ENCODE measurements at regions not wholly inside any gene's neighbourhood (a gene's known extent, or its start where the extent isn't known, plus 50 kb on each side); places are given as distances from the start of the nearest gene placed in this dataset.

- no peaks in the 10 kb centered on the region for H3K9me3 ChIP-seq (ENCODE audit: control insufficient read depth in 1 of 2, low read length in 2 of 2)
- H3K4me1 ChIP-seq (ENCODE audit: control insufficient read depth in 1 of 2, insufficient read depth in 2 of 2, low read length in 2 of 2): no peaks in the 10 kb centered on the region
- no peaks in the 10 kb centered on the region for H3K27me3 ChIP-seq (ENCODE audit: low read depth, low read length)
- H3K27ac ChIP-seq (ENCODE audit: low read length): no peak overlapping the region
- H3K4me3 ChIP-seq (ENCODE audit: low read depth in 1 of 2, low read length in 2 of 2): no peak overlapping the region
- H3K36me3 ChIP-seq (ENCODE audit: control insufficient read depth in 1 of 2, insufficient read depth in 2 of 2, low read length in 2 of 2): no peaks in the 10 kb centered on the region
Measured at GRCh38 chr12:90311561-90311960, 602.9 kb upstream of the ATP2B1 start.

- Histone ChIP-seq H3K9me3 (ENCODE audit: control insufficient read depth in 1 of 2, low read length in 2 of 2) (no peaks in the 10 kb centered on the region), H3K4me3 (ENCODE audit: low read depth in 1 of 2, low read length in 2 of 2) (no peak overlapping the region), H3K36me3 (ENCODE audit: control insufficient read depth in 1 of 2, insufficient read depth in 2 of 2, low read length in 2 of 2) (no peaks in the 10 kb centered on the region), H3K4me1 (ENCODE audit: control insufficient read depth in 1 of 2, insufficient read depth in 2 of 2, low read length in 2 of 2) (no peaks in the 10 kb centered on the region), H3K27me3 (ENCODE audit: low read depth, low read length) (no peaks in the 10 kb centered on the region), H3K27ac (ENCODE audit: low read length) (no peak overlapping the region)
Measured at GRCh38 chr12:90305379-90305778, 596.7 kb upstream of the ATP2B1 start.

- no peak overlapping the region for H3K27ac ChIP-seq (ENCODE audit: low read length)
- no peak overlapping the region for H3K4me3 ChIP-seq (ENCODE audit: low read depth in 1 of 2, low read length in 2 of 2)
- H3K9me3 ChIP-seq (ENCODE audit: control insufficient read depth in 1 of 2, low read length in 2 of 2): no peaks in the 10 kb centered on the region
- H3K36me3 ChIP-seq (ENCODE audit: control insufficient read depth in 1 of 2, insufficient read depth in 2 of 2, low read length in 2 of 2): no peaks in the 10 kb centered on the region
- H3K27me3 ChIP-seq (ENCODE audit: low read depth, low read length): no peaks in the 10 kb centered on the region
- no peaks in the 10 kb centered on the region for H3K4me1 ChIP-seq (ENCODE audit: control insufficient read depth in 1 of 2, insufficient read depth in 2 of 2, low read length in 2 of 2)
Measured at GRCh38 chr12:90304231-90304630, 595.6 kb upstream of the ATP2B1 start.

- Histone ChIP-seq H3K4me1 (ENCODE audit: control insufficient read depth in 1 of 2, insufficient read depth in 2 of 2, low read length in 2 of 2) (no peaks in the 10 kb centered on the region), H3K27me3 (ENCODE audit: low read depth, low read length) (no peaks in the 10 kb centered on the region), H3K4me3 (ENCODE audit: low read depth in 1 of 2, low read length in 2 of 2) (no peak overlapping the region), H3K27ac (ENCODE audit: low read length) (no peak overlapping the region), H3K36me3 (ENCODE audit: control insufficient read depth in 1 of 2, insufficient read depth in 2 of 2, low read length in 2 of 2) (no peaks in the 10 kb centered on the region), H3K9me3 (ENCODE audit: control insufficient read depth in 1 of 2, low read length in 2 of 2) (no peaks in the 10 kb centered on the region)
Measured at GRCh38 chr12:90303771-90304170, 595.1 kb upstream of the ATP2B1 start.

- Histone ChIP-seq H3K27ac (ENCODE audit: low read length) (no peak overlapping the region), H3K4me1 (ENCODE audit: control insufficient read depth in 1 of 2, insufficient read depth in 2 of 2, low read length in 2 of 2) (no peaks in the 10 kb centered on the region), H3K27me3 (ENCODE audit: low read depth, low read length) (no peaks in the 10 kb centered on the region), H3K36me3 (ENCODE audit: control insufficient read depth in 1 of 2, insufficient read depth in 2 of 2, low read length in 2 of 2) (no peaks in the 10 kb centered on the region), H3K9me3 (ENCODE audit: control insufficient read depth in 1 of 2, low read length in 2 of 2) (no peaks in the 10 kb centered on the region), H3K4me3 (ENCODE audit: low read depth in 1 of 2, low read length in 2 of 2) (no peak overlapping the region)
Measured at GRCh38 chr12:90301561-90302133, 593.0 kb upstream of the ATP2B1 start.

- Histone ChIP-seq H3K4me1 (ENCODE audit: control insufficient read depth in 1 of 2, insufficient read depth in 2 of 2, low read length in 2 of 2) (no peaks in the 10 kb centered on the region), H3K27ac (ENCODE audit: low read length) (no peak overlapping the region), H3K4me3 (ENCODE audit: low read depth in 1 of 2, low read length in 2 of 2) (no peak overlapping the region), H3K27me3 (ENCODE audit: low read depth, low read length) (no peaks in the 10 kb centered on the region), H3K9me3 (ENCODE audit: control insufficient read depth in 1 of 2, low read length in 2 of 2) (no peaks in the 10 kb centered on the region), H3K36me3 (ENCODE audit: control insufficient read depth in 1 of 2, insufficient read depth in 2 of 2, low read length in 2 of 2) (no peaks in the 10 kb centered on the region)
Measured at GRCh38 chr12:90301095-90301494, 592.5 kb upstream of the ATP2B1 start.

- H3K27ac ChIP-seq (ENCODE audit: low read length): no peak overlapping the region
- H3K4me1 ChIP-seq (ENCODE audit: control insufficient read depth in 1 of 2, insufficient read depth in 2 of 2, low read length in 2 of 2): no peaks in the 10 kb centered on the region
- no peaks in the 10 kb centered on the region for H3K9me3 ChIP-seq (ENCODE audit: control insufficient read depth in 1 of 2, low read length in 2 of 2)
- no peak overlapping the region for H3K4me3 ChIP-seq (ENCODE audit: low read depth in 1 of 2, low read length in 2 of 2)
- no peaks in the 10 kb centered on the region for H3K36me3 ChIP-seq (ENCODE audit: control insufficient read depth in 1 of 2, insufficient read depth in 2 of 2, low read length in 2 of 2)
- no peaks in the 10 kb centered on the region for H3K27me3 ChIP-seq (ENCODE audit: low read depth, low read length)
Measured at GRCh38 chr12:90299666-90300065, 591.0 kb upstream of the ATP2B1 start.

- Histone ChIP-seq H3K4me1 (ENCODE audit: control insufficient read depth in 1 of 2, insufficient read depth in 2 of 2, low read length in 2 of 2) (no peaks in the 10 kb centered on the region), H3K4me3 (ENCODE audit: low read depth in 1 of 2, low read length in 2 of 2) (no peak overlapping the region), H3K36me3 (ENCODE audit: control insufficient read depth in 1 of 2, insufficient read depth in 2 of 2, low read length in 2 of 2) (no peaks in the 10 kb centered on the region), H3K27me3 (ENCODE audit: low read depth, low read length) (no peaks in the 10 kb centered on the region), H3K27ac (ENCODE audit: low read length) (no peak overlapping the region), H3K9me3 (ENCODE audit: control insufficient read depth in 1 of 2, low read length in 2 of 2) (no peaks in the 10 kb centered on the region)
Measured at GRCh38 chr12:90299121-90299520, 590.5 kb upstream of the ATP2B1 start.

- H3K36me3 ChIP-seq (ENCODE audit: control insufficient read depth in 1 of 2, insufficient read depth in 2 of 2, low read length in 2 of 2): no peaks in the 10 kb centered on the region
- H3K4me1 ChIP-seq (ENCODE audit: control insufficient read depth in 1 of 2, insufficient read depth in 2 of 2, low read length in 2 of 2): no peaks in the 10 kb centered on the region
- H3K27me3 ChIP-seq (ENCODE audit: low read depth, low read length): no peaks in the 10 kb centered on the region
- H3K9me3 ChIP-seq (ENCODE audit: control insufficient read depth in 1 of 2, low read length in 2 of 2): no peaks in the 10 kb centered on the region
- no peak overlapping the region for H3K27ac ChIP-seq (ENCODE audit: low read length)
- no peak overlapping the region for H3K4me3 ChIP-seq (ENCODE audit: low read depth in 1 of 2, low read length in 2 of 2)
Measured at GRCh38 chr12:90298289-90298948, 589.8 kb upstream of the ATP2B1 start.

GRCh38 chr12:90295858-90296257, 587.2 kb upstream of the ATP2B1 start:
- H3K36me3 ChIP-seq (ENCODE audit: control insufficient read depth in 1 of 2, insufficient read depth in 2 of 2, low read length in 2 of 2): no peaks in the 10 kb centered on the region
- no peaks in the 10 kb centered on the region for H3K9me3 ChIP-seq (ENCODE audit: control insufficient read depth in 1 of 2, low read length in 2 of 2)
- H3K27ac ChIP-seq (ENCODE audit: low read length): no peak overlapping the region
- no peaks in the 10 kb centered on the region for H3K27me3 ChIP-seq (ENCODE audit: low read depth, low read length)
- H3K4me3 ChIP-seq (ENCODE audit: low read depth in 1 of 2, low read length in 2 of 2): no peak overlapping the region
- H3K4me1 ChIP-seq (ENCODE audit: control insufficient read depth in 1 of 2, insufficient read depth in 2 of 2, low read length in 2 of 2): no peaks in the 10 kb centered on the region

- Histone ChIP-seq H3K4me1 (ENCODE audit: control insufficient read depth in 1 of 2, insufficient read depth in 2 of 2, low read length in 2 of 2) (no peaks in the 10 kb centered on the region), H3K36me3 (ENCODE audit: control insufficient read depth in 1 of 2, insufficient read depth in 2 of 2, low read length in 2 of 2) (no peaks in the 10 kb centered on the region), H3K27me3 (ENCODE audit: low read depth, low read length) (no peaks in the 10 kb centered on the region), H3K27ac (ENCODE audit: low read length) (no peak overlapping the region), H3K4me3 (ENCODE audit: low read depth in 1 of 2, low read length in 2 of 2) (no peak overlapping the region), H3K9me3 (ENCODE audit: control insufficient read depth in 1 of 2, low read length in 2 of 2) (peaks cover 2 to 6% of the 10 kb centered on the region in 2 donors)
Measured at GRCh38 chr12:90292183-90292582, 583.5 kb upstream of the ATP2B1 start.

Measured in muscle layer of duodenum (tissue), 2 donors.